ENCODE measurements at regions not wholly inside any gene's neighbourhood (a gene's known extent, or its start where the extent isn't known, plus 50 kb on each side); places are given as distances from the start of the nearest gene placed in this dataset.
"Not testable (repeated sequence)": the region's sequence is repeated elsewhere in the genome, so short reads cannot be mapped to it uniquely, and the experiment has no call there.

DNA sequence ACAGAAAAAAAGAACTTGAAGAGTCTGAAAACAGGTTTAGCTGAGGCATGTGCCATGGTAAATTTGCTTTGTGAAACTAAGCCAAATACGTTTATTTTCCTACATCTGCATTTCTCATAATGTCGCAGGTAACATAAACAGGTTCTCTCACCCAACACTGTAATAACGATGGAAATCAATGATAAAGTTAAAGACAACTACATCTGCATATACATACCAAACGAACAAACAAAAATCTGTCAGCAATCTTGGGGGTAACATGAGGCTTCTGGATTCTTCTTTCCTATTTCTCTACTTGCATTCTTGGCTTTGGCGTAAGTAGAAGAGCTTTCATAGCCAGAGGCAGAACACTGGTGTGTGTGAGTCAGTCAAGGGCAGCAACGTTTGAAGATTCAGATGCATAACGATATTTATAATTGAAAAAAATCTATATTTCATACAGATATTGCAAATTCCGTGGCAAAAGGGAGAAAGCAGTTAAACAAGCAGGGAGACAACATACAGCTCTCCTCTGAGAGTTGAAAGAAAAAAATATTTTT lies 195.1 kb downstream of the EDN1 start:
- Mint-ChIP-seq H3K9me3 (no peaks in the 10 kb centered on the region), H3K4me3 (no peak overlapping the region; the same call in 1 of the 2 replicates), H3K4me1 (ENCODE audit: low read depth) (peaks cover 94% of the 10 kb centered on the region), H3K36me3 (ENCODE audit: low read depth) (no peaks in the 10 kb centered on the region), H3K27ac (peak overlapping the region; percentile 89; the same call in 1 of the 2 replicates), H3K27me3 (ENCODE audit: insufficient read depth) (no peaks in the 10 kb centered on the region)
- DNase-seq: peak; percentile 45
- TF ChIP-seq, protein P1, sequence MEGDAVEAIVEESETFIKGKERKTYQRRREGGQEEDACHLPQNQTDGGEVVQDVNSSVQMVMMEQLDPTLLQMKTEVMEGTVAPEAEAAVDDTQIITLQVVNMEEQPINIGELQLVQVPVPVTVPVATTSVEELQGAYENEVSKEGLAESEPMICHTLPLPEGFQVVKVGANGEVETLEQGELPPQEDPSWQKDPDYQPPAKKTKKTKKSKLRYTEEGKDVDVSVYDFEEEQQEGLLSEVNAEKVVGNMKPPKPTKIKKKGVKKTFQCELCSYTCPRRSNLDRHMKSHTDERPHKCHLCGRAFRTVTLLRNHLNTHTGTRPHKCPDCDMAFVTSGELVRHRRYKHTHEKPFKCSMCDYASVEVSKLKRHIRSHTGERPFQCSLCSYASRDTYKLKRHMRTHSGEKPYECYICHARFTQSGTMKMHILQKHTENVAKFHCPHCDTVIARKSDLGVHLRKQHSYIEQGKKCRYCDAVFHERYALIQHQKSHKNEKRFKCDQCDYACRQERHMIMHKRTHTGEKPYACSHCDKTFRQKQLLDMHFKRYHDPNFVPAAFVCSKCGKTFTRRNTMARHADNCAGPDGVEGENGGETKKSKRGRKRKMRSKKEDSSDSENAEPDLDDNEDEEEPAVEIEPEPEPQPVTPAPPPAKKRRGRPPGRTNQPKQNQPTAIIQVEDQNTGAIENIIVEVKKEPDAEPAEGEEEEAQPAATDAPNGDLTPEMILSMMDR (IDR thresholded peaks at IDR 0.05): no peak

DNA sequence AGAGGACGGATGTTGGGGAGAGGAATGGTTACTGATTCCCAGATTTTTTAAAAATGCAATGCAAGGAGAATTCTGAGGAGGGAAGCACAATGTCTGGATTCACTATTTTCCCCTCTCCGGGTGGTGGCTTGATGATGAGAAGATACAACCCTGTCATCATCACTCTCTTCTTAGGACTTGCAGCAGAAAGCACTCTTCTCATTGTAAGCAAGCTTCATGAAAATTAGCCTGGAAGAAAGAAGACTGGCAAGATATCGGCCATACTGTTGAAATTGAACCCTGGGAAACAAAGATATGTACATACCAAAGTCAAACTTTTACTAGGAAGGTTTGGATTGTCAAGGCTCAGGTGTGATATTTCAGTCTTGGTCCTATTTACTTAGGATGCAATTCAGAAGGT lies 195.7 kb downstream of the EDN1 start:
- TF ChIP-seq, protein P1 (IDR thresholded peaks at IDR 0.05): no peak
- Mint-ChIP-seq H3K27me3 (ENCODE audit: insufficient read depth) (no peaks in the 10 kb centered on the region), H3K4me1 (ENCODE audit: low read depth) (peaks cover 94% of the 10 kb centered on the region), H3K4me3 (no peak overlapping the region), H3K9me3 (no peaks in the 10 kb centered on the region), H3K36me3 (ENCODE audit: low read depth) (no peaks in the 10 kb centered on the region), H3K27ac (0 out of 2 replicates have a peak overlapping the region, but pooled peaks have one; percentile 14)
- DNase-seq: no peak

DNA sequence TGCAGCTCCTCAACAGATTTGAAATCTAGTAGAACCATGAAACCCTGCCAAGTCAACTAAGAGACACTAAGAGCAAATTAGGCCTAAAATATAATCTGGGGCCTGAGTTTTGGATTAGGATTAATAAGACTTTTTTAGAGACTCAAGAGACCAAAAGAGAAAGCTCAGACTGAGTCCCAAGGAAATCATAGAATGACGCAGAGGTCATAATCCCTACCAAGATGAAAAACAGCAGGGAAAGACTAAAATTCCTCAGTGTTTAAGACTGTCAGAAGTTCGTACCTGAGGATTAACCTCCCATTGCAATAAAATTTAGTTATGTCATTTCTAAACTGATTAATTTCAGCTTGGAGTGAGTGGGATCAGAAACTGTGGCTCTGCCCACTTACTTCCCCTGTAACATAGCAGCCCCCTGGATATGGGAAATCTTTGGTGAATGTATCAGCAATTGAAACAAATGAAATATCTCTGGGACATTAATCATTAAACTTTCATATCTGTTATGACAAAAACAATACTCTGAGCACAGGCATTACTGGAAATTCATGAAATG lies 200.3 kb downstream of the EDN1 start:
- Mint-ChIP-seq H3K9me3 (no peaks in the 10 kb centered on the region), H3K27ac (peak overlapping the region; percentile 97), H3K36me3 (ENCODE audit: low read depth) (no peaks in the 10 kb centered on the region), H3K4me3 (peak overlapping the region; percentile 82), H3K27me3 (ENCODE audit: insufficient read depth) (no peaks in the 10 kb centered on the region), H3K4me1 (ENCODE audit: low read depth) (peaks cover 71% of the 10 kb centered on the region)
- TF ChIP-seq, protein P1 (IDR thresholded peaks at IDR 0.05): no peak
- peak; percentile 1 for DNase-seq

DNA sequence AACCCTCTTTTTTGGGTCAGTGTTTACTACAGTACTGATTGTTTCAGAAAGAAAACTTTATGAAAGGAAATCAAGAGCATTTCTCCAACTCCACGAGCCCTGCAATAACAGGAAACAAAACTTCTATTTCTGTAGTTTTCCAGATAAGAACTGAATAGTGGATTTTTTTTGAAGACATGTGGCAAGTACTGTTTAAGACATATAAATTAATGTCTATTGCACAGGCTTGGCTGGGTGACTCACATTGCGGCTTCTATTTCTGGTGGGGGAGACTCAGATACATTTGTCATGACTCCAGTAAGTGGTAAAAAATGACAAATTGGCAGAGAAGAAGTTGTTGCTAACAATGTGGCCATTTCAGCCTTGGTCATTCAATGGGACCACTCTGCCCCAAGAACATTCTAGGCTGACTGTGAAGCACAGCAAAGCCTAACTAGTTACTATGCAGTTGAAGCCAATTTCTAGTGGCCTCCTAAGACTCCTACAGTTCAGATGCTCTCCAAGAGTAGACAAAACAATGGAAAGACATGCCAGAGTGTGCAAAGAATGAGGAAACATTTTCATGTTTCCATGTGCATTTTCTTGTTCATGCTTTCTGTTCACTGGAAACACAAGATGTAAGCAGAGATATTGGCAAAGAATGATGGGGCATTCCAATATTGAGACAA lies 200.9 kb downstream of the EDN1 start:
- H3K36me3 Mint-ChIP-seq (ENCODE audit: low read depth): no peaks in the 10 kb centered on the region; the same call in 1 of the 2 replicates
- no peaks in the 10 kb centered on the region for H3K9me3 Mint-ChIP-seq
- DNase-seq: peak; percentile 95
- H3K27me3 Mint-ChIP-seq (ENCODE audit: insufficient read depth): no peaks in the 10 kb centered on the region
- TF ChIP-seq, protein P1 (IDR thresholded peaks at IDR 0.05): no peak
- peak overlapping the region; percentile 82 for H3K4me3 Mint-ChIP-seq
- H3K27ac Mint-ChIP-seq: peak overlapping the region; percentile 97
- H3K4me1 Mint-ChIP-seq (ENCODE audit: low read depth): peaks cover 65% of the 10 kb centered on the region

DNA sequence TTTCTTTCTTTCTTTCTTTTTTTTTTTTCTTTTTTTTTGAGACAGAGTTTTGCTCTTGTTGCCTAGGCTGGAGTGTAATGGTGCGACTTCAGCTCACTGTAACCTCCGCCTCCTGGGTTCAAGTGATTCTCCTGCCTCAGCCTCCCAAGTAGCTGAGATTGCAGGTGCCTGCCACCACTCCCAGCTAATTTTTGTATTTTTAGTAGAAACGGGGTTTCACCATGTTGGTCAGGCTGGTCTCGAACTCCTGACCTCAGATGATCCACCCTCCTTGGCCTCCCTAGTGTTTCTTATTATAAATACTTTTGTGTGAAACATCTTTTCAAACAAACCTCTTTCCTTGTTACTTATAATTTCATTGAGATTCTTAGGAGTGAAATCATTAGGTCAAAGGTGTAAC lies 202.8 kb downstream of the EDN1 start:
- H3K9me3 Mint-ChIP-seq; H3K36me3 Mint-ChIP-seq (ENCODE audit: low read depth); H3K27ac Mint-ChIP-seq; H3K4me3 Mint-ChIP-seq; DNase-seq; H3K27me3 Mint-ChIP-seq (ENCODE audit: insufficient read depth): not testable (repeated sequence)
- H3K4me1 Mint-ChIP-seq (ENCODE audit: low read depth): peaks cover 50% of the 10 kb centered on the region

DNA sequence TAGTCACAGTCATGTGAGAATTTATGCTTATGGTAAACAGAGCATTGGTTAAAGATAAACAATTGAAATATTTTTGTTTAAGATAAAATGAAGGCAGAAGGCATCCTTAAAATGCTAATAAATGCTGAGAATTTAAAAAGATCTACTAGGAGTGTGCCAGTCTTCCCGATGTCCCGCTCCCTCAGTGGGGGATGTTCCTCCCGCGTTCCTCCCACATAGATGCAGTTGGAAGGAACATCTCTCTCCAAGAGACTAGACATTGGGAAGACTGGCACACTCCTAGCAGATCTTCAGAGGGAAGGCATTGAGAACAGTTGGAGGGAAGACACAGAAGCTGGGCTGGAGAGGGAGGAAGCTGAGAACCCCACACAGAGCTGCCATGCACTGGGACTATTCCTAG lies 203.3 kb downstream of the EDN1 start:
- no peak overlapping the region for H3K27ac Mint-ChIP-seq
- H3K36me3 Mint-ChIP-seq (ENCODE audit: low read depth): no peaks in the 10 kb centered on the region; the same call in 1 of the 2 replicates
- H3K9me3 Mint-ChIP-seq: no peaks in the 10 kb centered on the region
- DNase-seq: no peak
- no peaks in the 10 kb centered on the region for H3K27me3 Mint-ChIP-seq (ENCODE audit: insufficient read depth)
- no peak overlapping the region for H3K4me3 Mint-ChIP-seq
- H3K4me1 Mint-ChIP-seq (ENCODE audit: low read depth): peaks cover 49% of the 10 kb centered on the region
- TF ChIP-seq, protein P1 (IDR thresholded peaks at IDR 0.05): no peak

All from HFFc6 (cell line).